CD1c-positive myeloid dendritic cell (primary cell): ENCODE measurements at regions not wholly inside any gene's neighbourhood (a gene's known extent, or its start where the extent isn't known, plus 50 kb on each side); places are given as distances from the start of the nearest gene placed in this dataset.
"Not testable (repeated sequence)": the region's sequence is repeated elsewhere in the genome, so short reads cannot be mapped to it uniquely, and the experiment has no call there.

Experiments used
- DNase-seq: peaks from one replicate; pipeline ENCODE4 v3.0.0-alpha.2; 2016; ENCODE audit errors: extremely low spot score

GRCh38 chr7:52779004-52779403, 256.4 kb upstream of the POM121L12 start:
- no peak for DNase-seq

GRCh38 chr7:52777051-52777822, 258.2 kb upstream of the POM121L12 start:
- DNase-seq = no peak

- DNase-seq = no peak
Observed at GRCh38 chr7:52775876-52776275, 259.6 kb upstream of the POM121L12 start.

- no peak for DNase-seq
Observed at GRCh38 chr7:52771177-52771576, 264.3 kb upstream of the POM121L12 start.

GRCh38 chr7:52764492-52765169, 270.8 kb upstream of the POM121L12 start:
- DNase-seq = no peak

GRCh38 chr7:52758356-52758755, 277.1 kb upstream of the POM121L12 start:
- no peak for DNase-seq

- no peak for DNase-seq
Observed at GRCh38 chr7:52753855-52754254, 281.6 kb upstream of the POM121L12 start.

- DNase-seq = no peak
Observed at GRCh38 chr7:52752891-52753290, 282.5 kb upstream of the POM121L12 start.

- DNase-seq = no peak
Observed at GRCh38 chr7:52749880-52750279, 285.6 kb upstream of the POM121L12 start.

- DNase-seq = no peak
Observed at GRCh38 chr7:52747817-52748216, 287.6 kb upstream of the POM121L12 start.

GRCh38 chr7:52741670-52742290, 293.7 kb upstream of the POM121L12 start:
- DNase-seq = no peak

- no peak for DNase-seq
Observed at GRCh38 chr7:52735656-52736055, 299.8 kb upstream of the POM121L12 start.

- DNase-seq = not testable (repeated sequence)
Observed at GRCh38 chr7:52728683-52729082, 306.8 kb upstream of the POM121L12 start.

- no peak for DNase-seq
Observed at GRCh38 chr7:52727632-52728031, 307.8 kb upstream of the POM121L12 start.

GRCh38 chr7:52726986-52727385, 308.4 kb upstream of the POM121L12 start:
- DNase-seq = no peak

GRCh38 chr7:52726493-52726892, 308.9 kb upstream of the POM121L12 start:
- DNase-seq = no peak

- DNase-seq = no peak
Observed at GRCh38 chr7:52723606-52724005, 311.8 kb upstream of the POM121L12 start.

GRCh38 chr7:52720856-52721255, 314.6 kb upstream of the POM121L12 start:
- no peak for DNase-seq

- DNase-seq = no peak
Observed at GRCh38 chr7:52719677-52720076, 315.8 kb upstream of the POM121L12 start.

GRCh38 chr7:52715701-52716100, 319.7 kb upstream of the POM121L12 start:
- DNase-seq = no peak

GRCh38 chr7:52712938-52713337, 322.5 kb upstream of the POM121L12 start:
- no peak for DNase-seq

- DNase-seq = no peak
Observed at GRCh38 chr7:52711951-52712350, 323.5 kb upstream of the POM121L12 start.

GRCh38 chr7:52708846-52709245, 326.6 kb upstream of the POM121L12 start:
- no peak for DNase-seq
